ENCODE measurements at regions not wholly inside any gene's neighbourhood (a gene's known extent, or its start where the extent isn't known, plus 50 kb on each side); places are given as distances from the start of the nearest gene placed in this dataset.

DNA sequence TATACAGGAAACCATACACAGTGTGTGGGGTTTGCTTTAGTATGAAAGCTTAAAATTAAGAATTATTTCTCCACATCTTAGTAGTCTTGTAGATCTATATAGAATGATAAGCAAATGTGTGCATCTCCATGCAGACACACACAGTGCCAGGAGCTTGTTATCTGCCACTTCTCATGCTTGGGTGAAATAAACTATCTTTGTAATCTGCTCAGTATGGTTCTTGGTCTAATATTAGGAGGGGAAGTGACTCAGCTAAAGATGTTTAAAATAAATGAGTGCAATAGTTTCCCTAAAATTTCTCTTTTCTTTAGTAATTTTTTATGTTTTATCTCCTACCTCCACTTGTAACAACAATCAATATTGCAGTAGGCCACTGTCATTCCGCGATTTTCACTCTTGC is 689.6 kb downstream of the TAF11L14 start:
- TF ChIP-seq POLR2AphosphoS5 (IDR thresholded peaks at IDR 0.05; ENCODE audit: low read depth, low read length) = no peak
- TF ChIP-seq CTCF (IDR thresholded peaks at IDR 0.05) = no peak
- no peak for TF ChIP-seq TCF7L2 (IDR thresholded peaks at IDR 0.05; ENCODE audit: low read depth, low read length)
- TF ChIP-seq, protein P1, sequence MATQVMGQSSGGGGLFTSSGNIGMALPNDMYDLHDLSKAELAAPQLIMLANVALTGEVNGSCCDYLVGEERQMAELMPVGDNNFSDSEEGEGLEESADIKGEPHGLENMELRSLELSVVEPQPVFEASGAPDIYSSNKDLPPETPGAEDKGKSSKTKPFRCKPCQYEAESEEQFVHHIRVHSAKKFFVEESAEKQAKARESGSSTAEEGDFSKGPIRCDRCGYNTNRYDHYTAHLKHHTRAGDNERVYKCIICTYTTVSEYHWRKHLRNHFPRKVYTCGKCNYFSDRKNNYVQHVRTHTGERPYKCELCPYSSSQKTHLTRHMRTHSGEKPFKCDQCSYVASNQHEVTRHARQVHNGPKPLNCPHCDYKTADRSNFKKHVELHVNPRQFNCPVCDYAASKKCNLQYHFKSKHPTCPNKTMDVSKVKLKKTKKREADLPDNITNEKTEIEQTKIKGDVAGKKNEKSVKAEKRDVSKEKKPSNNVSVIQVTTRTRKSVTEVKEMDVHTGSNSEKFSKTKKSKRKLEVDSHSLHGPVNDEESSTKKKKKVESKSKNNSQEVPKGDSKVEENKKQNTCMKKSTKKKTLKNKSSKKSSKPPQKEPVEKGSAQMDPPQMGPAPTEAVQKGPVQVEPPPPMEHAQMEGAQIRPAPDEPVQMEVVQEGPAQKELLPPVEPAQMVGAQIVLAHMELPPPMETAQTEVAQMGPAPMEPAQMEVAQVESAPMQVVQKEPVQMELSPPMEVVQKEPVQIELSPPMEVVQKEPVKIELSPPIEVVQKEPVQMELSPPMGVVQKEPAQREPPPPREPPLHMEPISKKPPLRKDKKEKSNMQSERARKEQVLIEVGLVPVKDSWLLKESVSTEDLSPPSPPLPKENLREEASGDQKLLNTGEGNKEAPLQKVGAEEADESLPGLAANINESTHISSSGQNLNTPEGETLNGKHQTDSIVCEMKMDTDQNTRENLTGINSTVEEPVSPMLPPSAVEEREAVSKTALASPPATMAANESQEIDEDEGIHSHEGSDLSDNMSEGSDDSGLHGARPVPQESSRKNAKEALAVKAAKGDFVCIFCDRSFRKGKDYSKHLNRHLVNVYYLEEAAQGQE (IDR thresholded peaks at IDR 0.05; ENCODE audit: insufficient read depth in 1 of 2, low read depth in 2 of 2, low read length in 1 of 2) = no peak
- TF ChIP-seq SIN3A (IDR thresholded peaks at IDR 0.05; ENCODE audit: borderline replicate concordance, insufficient read depth, low read depth, low read length) = no peak
